Activated CD8-positive, alpha-beta memory T cell treated with anti-CD3 and anti-CD28 coated beads, Interleukin-2, amount 50 U/mL, for 24 hours (primary cell): ENCODE measurements at regions not wholly inside any gene's neighbourhood (a gene's known extent, or its start where the extent isn't known, plus 50 kb on each side); places are given as distances from the start of the nearest gene placed in this dataset.
"Not testable (repeated sequence)": the region's sequence is repeated elsewhere in the genome, so short reads cannot be mapped to it uniquely, and the experiment has no call there.

Experiments used
- DNase-seq: peaks from one replicate; pipeline ENCODE4 v3.0.0-alpha.2; 2020; ENCODE audit errors: extremely low read depth

GRCh38 chr9:113705306-113705927 is 170.7 kb upstream of the ZNF618 start:
- DNase-seq: no peak

GRCh38 chr9:113705928-113706519 is 170.1 kb upstream of the ZNF618 start:
- no peak for DNase-seq

- DNase-seq: no peak
Measured at GRCh38 chr9:113707953-113708695, 168.0 kb upstream of the ZNF618 start.

- no peak for DNase-seq
Measured at GRCh38 chr9:113708821-113709713, 167.0 kb upstream of the ZNF618 start.

GRCh38 chr9:113709721-113710120 is 166.4 kb upstream of the ZNF618 start:
- no peak for DNase-seq

- DNase-seq: no peak
Measured at GRCh38 chr9:113711251-113711650, 164.9 kb upstream of the ZNF618 start.

GRCh38 chr9:113712053-113712452 is 164.1 kb upstream of the ZNF618 start:
- DNase-seq: no peak

- no peak for DNase-seq
Measured at GRCh38 chr9:113715086-113715485, 161.0 kb upstream of the ZNF618 start.

- DNase-seq: no peak
Measured at GRCh38 chr9:113719919-113720318, 156.2 kb upstream of the ZNF618 start.

- no peak for DNase-seq
Measured at GRCh38 chr9:113720495-113720894, 155.6 kb upstream of the ZNF618 start.

GRCh38 chr9:113721856-113722255 is 154.3 kb upstream of the ZNF618 start:
- DNase-seq: no peak

GRCh38 chr9:113724202-113724601 is 151.9 kb upstream of the ZNF618 start:
- no peak for DNase-seq

- DNase-seq: no peak
Measured at GRCh38 chr9:113728989-113729388, 147.1 kb upstream of the ZNF618 start.

- no peak for DNase-seq
Measured at GRCh38 chr9:113734826-113735225, 141.3 kb upstream of the ZNF618 start.

- DNase-seq: no peak
Measured at GRCh38 chr9:113737517-113738271, 138.4 kb upstream of the ZNF618 start.

- DNase-seq: no peak
Measured at GRCh38 chr9:113738496-113738892, 137.6 kb upstream of the ZNF618 start.

GRCh38 chr9:113738893-113739604 is 137.1 kb upstream of the ZNF618 start:
- DNase-seq: no peak

- not testable (repeated sequence) for DNase-seq
Measured at GRCh38 chr9:113739605-113740507, 136.3 kb upstream of the ZNF618 start.
